HEK293 (cell line): ENCODE measurements at regions not wholly inside any gene's neighbourhood (a gene's known extent, or its start where the extent isn't known, plus 50 kb on each side); places are given as distances from the start of the nearest gene placed in this dataset.

Experiments
- CTCF ChIA-PET: fragments of 350-600 bp; formaldehyde crosslinking; extraction: SDS; loops from one replicate; lab custom pipeline; 2021; ENCODE audit warnings: antibody characterized with exemption; lab: Yijun Ruan, JAX
- POLR2A ChIA-PET: fragments of 300-600 bp; formaldehyde crosslinking; extraction: SDS; loops from one replicate; lab custom pipeline; 2020; ENCODE audit warnings: antibody characterized with exemption, inconsistent platforms; lab: Yijun Ruan, JAX
- H3K27ac ChIP-seq: fragments of 200-500 bp; sonication (Bioruptor generic); 2 replicates; pipeline ENCODE4 v1.5.1; 2014; ENCODE audit warnings: low read depth, low read length, control low read depth, inconsistent platforms; ENCODE audit errors: extremely low read depth
- H3K36me3 ChIP-seq, 2 experiments: fragments of 200-500 bp in 1 of 2; sonication (Bioruptor generic) in 1 of 2; 1 replicate in 1 of 2; 2 replicates in 1 of 2; pipeline ENCODE4 v1.5.1; 2014 to 2017; ENCODE audit warnings: inconsistent platforms in 2 of 2, low read length in 2 of 2; ENCODE audit not compliant: control insufficient read depth in 2 of 2, insufficient read depth in 1 of 2
- H3K4me1 ChIP-seq: fragments of 200-500 bp; sonication (Bioruptor generic); 2 replicates; pipeline ENCODE4 v1.5.1; 2014; ENCODE audit warnings: mild to moderate bottlenecking, low read length, inconsistent platforms; ENCODE audit not compliant: control insufficient read depth, insufficient read depth
- H3K4me3 ChIP-seq: 2 replicates; pipeline ENCODE4 v1.5.1; 2011; ENCODE audit warnings: low read depth, mild to moderate bottlenecking, control low read depth, low read length, moderate library complexity
- H3K9me3 ChIP-seq: fragments of 200-500 bp; sonication (Bioruptor generic); 2 replicates; pipeline ENCODE4 v1.5.1; 2014; ENCODE audit warnings: low read depth, low read length, inconsistent platforms; ENCODE audit not compliant: control insufficient read depth, insufficient read depth
- IKZF3 ChIP-seq: fragments of 450-650 bp; IDR thresholded peaks from 2 replicates; pipeline ENCODE4 v1.5.0; 2018; ENCODE audit warnings: missing biosample characterization, mild to moderate bottlenecking, missing genetic modification characterization, moderate library complexity
- RBAK ChIP-seq: fragments of 450-650 bp; formaldehyde crosslinking; IDR thresholded peaks from 2 replicates; pipeline ENCODE4 v1.5.1; 2016; ENCODE audit warnings: missing biosample characterization, missing genetic modification characterization
- SP2 ChIP-seq: fragments of 450-650 bp; formaldehyde crosslinking; IDR thresholded peaks from 2 replicates; pipeline ENCODE4 v1.5.1; 2016; ENCODE audit warnings: missing biosample characterization, missing genetic modification characterization
- ZBTB20 ChIP-seq: fragments of 450-650 bp; formaldehyde crosslinking; IDR thresholded peaks from 2 replicates; pipeline ENCODE4 v1.5.1; 2016; ENCODE audit warnings: missing biosample characterization, missing genetic modification characterization
- ZBTB48 ChIP-seq: fragments of 450-650 bp; formaldehyde crosslinking; IDR thresholded peaks from 2 replicates; pipeline ENCODE4 v1.5.1; 2016; ENCODE audit warnings: missing biosample characterization, missing genetic modification characterization
- ZEB2 ChIP-seq: fragments of 450-650 bp; formaldehyde crosslinking; IDR thresholded peaks from 2 replicates; pipeline ENCODE4 v1.5.1; 2016; ENCODE audit warnings: missing biosample characterization, missing genetic modification characterization
- ZFHX2 ChIP-seq: fragments of 450-650 bp; formaldehyde crosslinking; conservative IDR thresholded peaks from 2 replicates; pipeline ENCODE4 v1.5.1; 2016; ENCODE audit warnings: missing biosample characterization, missing genetic modification characterization
- ZFP69B ChIP-seq: fragments of 450-650 bp; formaldehyde crosslinking; IDR thresholded peaks from 2 replicates; pipeline ENCODE4 v1.5.1; 2016; ENCODE audit warnings: missing biosample characterization, missing genetic modification characterization
- ZNF114 ChIP-seq: fragments of 450-650 bp; formaldehyde crosslinking; IDR thresholded peaks from 2 replicates; pipeline ENCODE4 v1.5.0; 2017; ENCODE audit warnings: missing biosample characterization, missing genetic modification characterization
- ZNF2 ChIP-seq: fragments of 450-650 bp; formaldehyde crosslinking; IDR thresholded peaks from 2 replicates; pipeline ENCODE4 v1.5.1; 2016; ENCODE audit warnings: missing biosample characterization, missing genetic modification characterization
- ZNF214 ChIP-seq: fragments of 450-650 bp; formaldehyde crosslinking; IDR thresholded peaks from 2 replicates; pipeline ENCODE4 v1.5.1; 2017; ENCODE audit warnings: missing biosample characterization, mild to moderate bottlenecking, missing genetic modification characterization, borderline replicate concordance
- ZNF223 ChIP-seq: fragments of 450-650 bp; formaldehyde crosslinking; IDR thresholded peaks from 2 replicates; pipeline ENCODE4 v1.5.1; 2016; ENCODE audit warnings: missing biosample characterization, missing genetic modification characterization
- ZNF391 ChIP-seq: fragments of 450-650 bp; formaldehyde crosslinking; IDR thresholded peaks from 2 replicates; pipeline ENCODE4 v1.5.1; 2016; ENCODE audit warnings: low read depth, missing biosample characterization, missing genetic modification characterization, borderline replicate concordance
- ZNF433 ChIP-seq: fragments of 450-650 bp; formaldehyde crosslinking; IDR thresholded peaks from 2 replicates; pipeline ENCODE4 v1.5.1; 2016; ENCODE audit warnings: missing biosample characterization, missing genetic modification characterization, low read depth
- ZNF530 ChIP-seq: fragments of 450-650 bp; formaldehyde crosslinking; IDR thresholded peaks from 2 replicates; pipeline ENCODE4 v1.5.1; 2016; ENCODE audit warnings: low read depth, missing biosample characterization, missing genetic modification characterization
- ZNF585B ChIP-seq: fragments of 450-650 bp; formaldehyde crosslinking; IDR thresholded peaks from 2 replicates; pipeline ENCODE4 v1.5.1; 2016; ENCODE audit warnings: missing biosample characterization, missing genetic modification characterization
- ZNF701 ChIP-seq: fragments of 450-650 bp; formaldehyde crosslinking; IDR thresholded peaks from 2 replicates; pipeline ENCODE4 v1.5.1; 2016; ENCODE audit warnings: missing biosample characterization, missing genetic modification characterization
- ZNF776 ChIP-seq: fragments of 450-650 bp; formaldehyde crosslinking; IDR thresholded peaks from 2 replicates; pipeline ENCODE4 v1.5.0; 2017; ENCODE audit warnings: missing biosample characterization, missing genetic modification characterization, borderline replicate concordance
- TF ChIP-seq, protein P1 (sequence below): fragments of 450-650 bp; formaldehyde crosslinking; IDR thresholded peaks from 2 replicates; pipeline ENCODE4 v1.5.1; 2016; ENCODE audit warnings: missing biosample characterization, missing genetic modification characterization, low read depth
- TF ChIP-seq, protein P2 (sequence below): fragments of 450-650 bp; formaldehyde crosslinking; IDR thresholded peaks from 2 replicates; pipeline ENCODE4 v1.5.1; 2017; ENCODE audit warnings: missing biosample characterization, missing genetic modification characterization
- TF ChIP-seq, protein P3 (sequence below): fragments of 450-650 bp; formaldehyde crosslinking; IDR thresholded peaks from 2 replicates; pipeline ENCODE4 v1.5.1; 2016; ENCODE audit warnings: missing biosample characterization, missing genetic modification characterization
- TF ChIP-seq, protein P4 (sequence below): fragments of 450-650 bp; formaldehyde crosslinking; IDR thresholded peaks from 2 replicates; pipeline ENCODE4 v1.5.1; 2016; ENCODE audit warnings: missing biosample characterization, missing genetic modification characterization

DNA sequence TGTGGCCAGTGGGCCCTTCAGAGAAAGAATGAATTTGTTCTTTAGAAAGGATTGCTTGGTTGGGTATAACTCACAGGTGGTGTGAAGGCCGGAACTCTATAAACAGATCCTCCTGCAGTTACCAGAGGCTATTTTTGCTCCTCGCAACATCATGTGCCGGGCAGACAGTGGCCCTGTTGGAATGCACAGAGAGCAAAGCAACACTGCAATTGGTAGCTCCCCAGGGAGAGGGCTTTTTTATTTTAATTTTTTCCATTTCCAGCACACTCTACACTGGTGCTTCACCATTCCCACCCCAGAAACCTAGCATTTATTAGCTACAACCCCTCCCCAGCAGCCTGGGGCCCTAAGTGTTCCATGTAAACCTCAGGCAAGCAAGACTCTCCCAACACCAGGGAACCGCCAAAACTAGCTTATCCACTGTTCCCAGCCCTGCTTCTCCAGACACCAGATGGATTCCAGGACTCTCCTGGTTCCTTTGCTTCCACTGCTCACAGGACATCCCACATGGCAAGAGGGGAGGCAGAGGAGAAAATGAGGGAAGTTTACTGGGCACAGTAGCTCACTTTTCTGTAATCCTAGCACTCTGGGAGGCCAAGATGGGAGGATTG lies 75.1 kb upstream of the TMEM164 start:
- Histone ChIP-seq H3K4me1 (no peaks in the 10 kb centered on the region), H3K27ac (no peak overlapping the region), H3K4me3 (no peak overlapping the region), H3K36me3 (no peaks in the 10 kb centered on the region), H3K9me3 (no peaks in the 10 kb centered on the region)
- TF ChIP-seq ZNF433 (tag by site-specific recombination) = no peak
- no peak for TF ChIP-seq ZNF214
- TF ChIP-seq ZNF585B (tag by site-specific recombination) = no peak
- no peak for TF ChIP-seq ZNF776 (tag by site-specific recombination)
- TF ChIP-seq SP2 = no peak
- TF ChIP-seq RBAK = no peak
- no peak for TF ChIP-seq ZNF114
- TF ChIP-seq, protein P1, sequence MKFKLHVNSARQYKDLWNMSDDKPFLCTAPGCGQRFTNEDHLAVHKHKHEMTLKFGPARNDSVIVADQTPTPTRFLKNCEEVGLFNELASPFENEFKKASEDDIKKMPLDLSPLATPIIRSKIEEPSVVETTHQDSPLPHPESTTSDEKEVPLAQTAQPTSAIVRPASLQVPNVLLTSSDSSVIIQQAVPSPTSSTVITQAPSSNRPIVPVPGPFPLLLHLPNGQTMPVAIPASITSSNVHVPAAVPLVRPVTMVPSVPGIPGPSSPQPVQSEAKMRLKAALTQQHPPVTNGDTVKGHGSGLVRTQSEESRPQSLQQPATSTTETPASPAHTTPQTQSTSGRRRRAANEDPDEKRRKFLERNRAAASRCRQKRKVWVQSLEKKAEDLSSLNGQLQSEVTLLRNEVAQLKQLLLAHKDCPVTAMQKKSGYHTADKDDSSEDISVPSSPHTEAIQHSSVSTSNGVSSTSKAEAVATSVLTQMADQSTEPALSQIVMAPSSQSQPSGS (tag by site-specific recombination) = no peak
- no peak for TF ChIP-seq ZNF2 (tag by site-specific recombination)
- no peak for TF ChIP-seq ZNF701 (tag by site-specific recombination)
- TF ChIP-seq ZNF391 (tag by site-specific recombination) = no peak
- TF ChIP-seq ZEB2 (tag by site-specific recombination) = no peak
- TF ChIP-seq ZNF223 (tag by site-specific recombination) = no peak
- TF ChIP-seq ZBTB20 (tag by site-specific recombination) = no peak
- TF ChIP-seq ZFHX2 (tag by site-specific recombination) = no peak
- TF ChIP-seq ZFP69B = no peak
- TF ChIP-seq ZNF530 (tag by site-specific recombination) = no peak
- ChIA-PET POLR2A (no interaction called here), CTCF (interaction anchor here (0.5 to 1.3 kb wide), 5 partner anchors 11 to 38 kb away, joined by 3 read pairs; no protein-coding TSS in a partner anchor)

DNA sequence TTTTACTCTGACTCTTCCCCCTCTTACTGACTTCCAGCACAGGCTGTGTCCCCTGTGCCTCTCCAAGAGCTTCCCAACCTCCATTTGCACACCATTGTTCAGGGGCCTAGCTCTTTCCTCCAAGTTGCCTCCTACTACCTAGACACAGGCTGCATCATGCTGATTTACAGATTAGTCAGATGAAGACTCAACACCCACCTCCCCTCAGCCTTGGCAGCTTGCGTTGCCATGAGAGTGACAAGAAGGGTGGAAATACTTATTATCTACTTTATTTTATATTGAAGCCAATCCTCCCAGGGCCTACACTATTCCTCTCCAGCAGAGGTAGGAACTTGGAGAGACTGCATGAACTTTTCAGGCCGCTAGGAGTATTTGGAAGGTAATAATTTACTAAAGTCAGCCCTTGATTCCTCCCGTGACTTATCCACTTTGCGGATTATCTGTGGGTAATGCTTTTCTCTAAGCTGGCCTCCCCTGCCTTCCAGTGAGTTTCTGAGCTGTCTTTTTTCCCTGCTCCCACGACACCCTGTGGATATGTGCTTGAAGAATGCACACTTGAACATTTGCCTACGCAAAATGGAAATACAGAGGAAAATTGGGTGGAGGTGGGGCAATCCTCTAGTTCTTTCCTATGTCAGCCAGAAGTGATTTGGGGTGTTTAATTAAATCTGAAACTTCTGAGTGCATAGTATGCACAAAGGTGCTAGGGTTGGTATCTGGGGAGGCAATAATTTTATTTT lies 74.1 kb upstream of the TMEM164 start:
- no peaks in the 10 kb centered on the region for H3K36me3 ChIP-seq
- no peak overlapping the region for H3K4me3 ChIP-seq
- H3K27ac ChIP-seq = no peak overlapping the region
- H3K4me1 ChIP-seq = no peaks in the 10 kb centered on the region
- TF ChIP-seq, protein P2, sequence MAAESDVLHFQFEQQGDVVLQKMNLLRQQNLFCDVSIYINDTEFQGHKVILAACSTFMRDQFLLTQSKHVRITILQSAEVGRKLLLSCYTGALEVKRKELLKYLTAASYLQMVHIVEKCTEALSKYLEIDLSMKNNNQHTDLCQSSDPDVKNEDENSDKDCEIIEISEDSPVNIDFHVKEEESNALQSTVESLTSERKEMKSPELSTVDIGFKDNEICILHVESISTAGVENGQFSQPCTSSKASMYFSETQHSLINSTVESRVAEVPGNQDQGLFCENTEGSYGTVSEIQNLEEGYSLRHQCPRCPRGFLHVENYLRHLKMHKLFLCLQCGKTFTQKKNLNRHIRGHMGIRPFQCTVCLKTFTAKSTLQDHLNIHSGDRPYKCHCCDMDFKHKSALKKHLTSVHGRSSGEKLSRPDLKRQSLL = no peak
- TF ChIP-seq IKZF3 (tag by site-specific recombination) = no peak
- no peak for TF ChIP-seq ZNF433 (tag by site-specific recombination)
- TF ChIP-seq ZNF530 (tag by site-specific recombination) = no peak
- TF ChIP-seq, protein P3, sequence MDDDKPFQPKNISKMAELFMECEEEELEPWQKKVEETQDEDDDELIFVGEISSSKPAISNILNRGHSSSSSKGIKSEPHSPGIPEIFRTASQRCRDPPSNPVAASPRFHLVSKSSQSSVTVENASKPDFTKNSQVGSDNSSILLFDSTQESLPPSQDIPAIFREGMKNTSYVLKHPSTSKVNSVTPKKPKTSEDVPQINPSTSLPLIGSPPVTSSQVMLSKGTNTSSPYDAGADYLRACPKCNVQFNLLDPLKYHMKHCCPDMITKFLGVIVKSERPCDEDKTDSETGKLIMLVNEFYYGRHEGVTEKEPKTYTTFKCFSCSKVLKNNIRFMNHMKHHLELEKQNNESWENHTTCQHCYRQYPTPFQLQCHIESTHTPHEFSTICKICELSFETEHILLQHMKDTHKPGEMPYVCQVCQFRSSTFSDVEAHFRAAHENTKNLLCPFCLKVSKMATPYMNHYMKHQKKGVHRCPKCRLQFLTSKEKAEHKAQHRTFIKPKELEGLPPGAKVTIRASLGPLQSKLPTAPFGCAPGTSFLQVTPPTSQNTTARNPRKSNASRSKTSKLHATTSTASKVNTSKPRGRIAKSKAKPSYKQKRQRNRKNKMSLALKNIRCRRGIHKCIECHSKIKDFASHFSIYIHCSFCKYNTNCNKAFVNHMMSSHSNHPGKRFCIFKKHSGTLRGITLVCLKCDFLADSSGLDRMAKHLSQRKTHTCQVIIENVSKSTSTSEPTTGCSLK (tag by site-specific recombination) = no peak
- TF ChIP-seq ZBTB48 = no peak
- TF ChIP-seq, protein P4, sequence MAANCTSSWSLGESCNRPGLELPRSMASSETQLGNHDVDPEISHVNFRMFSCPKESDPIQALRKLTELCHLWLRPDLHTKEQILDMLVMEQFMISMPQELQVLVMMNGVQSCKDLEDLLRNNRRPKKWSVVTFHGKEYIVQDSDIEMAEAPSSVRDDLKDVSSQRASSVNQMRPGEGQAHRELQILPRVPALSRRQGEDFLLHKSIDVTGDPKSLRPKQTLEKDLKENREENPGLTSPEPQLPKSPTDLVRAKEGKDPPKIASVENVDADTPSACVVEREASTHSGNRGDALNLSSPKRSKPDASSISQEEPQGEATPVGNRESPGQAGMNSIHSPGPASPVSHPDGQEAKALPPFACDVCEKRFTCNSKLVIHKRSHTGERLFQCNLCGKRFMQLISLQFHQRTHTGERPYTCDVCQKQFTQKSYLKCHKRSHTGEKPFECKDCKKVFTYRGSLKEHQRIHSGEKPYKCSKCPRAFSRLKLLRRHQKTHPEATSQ (tag by site-specific recombination) = no peak
- POLR2A ChIA-PET = no interaction called here
- no peaks in the 10 kb centered on the region for H3K9me3 ChIP-seq
- CTCF ChIA-PET = interaction anchor here (1.1 to 1.3 kb wide), 2 partner anchors 12 to 17 kb away, joined by 3 read pairs; no protein-coding TSS in a partner anchor
